GM19023 (cell line): ENCODE measurements at regions not wholly inside any gene's neighbourhood (a gene's known extent, or its start where the extent isn't known, plus 50 kb on each side); places are given as distances from the start of the nearest gene placed in this dataset.

Experiments
- ATAC-seq: cut with Tn5 transposase; IDR thresholded peaks from one replicate; pipeline ENCODE4 v1.9.1; 2021; ENCODE audit warnings: mild to moderate bottlenecking, moderate library complexity; ENCODE audit not compliant: unreplicated experiment

DNA sequence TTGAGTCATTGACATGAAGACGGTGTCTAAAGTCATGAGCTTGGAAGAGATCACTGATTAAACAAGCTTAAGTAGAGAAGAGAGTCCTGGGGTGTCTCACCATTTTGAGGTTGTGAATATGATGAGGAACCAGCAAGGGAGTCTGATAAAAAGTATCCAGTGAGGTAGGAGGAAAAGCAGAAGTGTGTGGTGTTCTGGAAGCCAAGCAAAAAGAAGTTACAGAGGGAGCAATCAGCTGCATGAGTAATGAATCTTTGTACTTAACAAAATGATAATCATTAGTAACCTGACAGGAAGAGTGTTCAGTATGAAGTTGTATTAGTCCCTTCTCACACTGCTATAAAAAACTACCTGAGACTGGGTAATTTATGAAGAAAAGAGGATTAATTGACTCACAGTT is 131.3 kb downstream of the C11orf87 start:
- ATAC-seq: no peak

- ATAC-seq: no peak
Measured at GRCh38 chr11:109554951-109555350, 133.0 kb downstream of the C11orf87 start.

- no peak for ATAC-seq
Measured at GRCh38 chr11:109564241-109564640, 142.3 kb downstream of the C11orf87 start.

DNA sequence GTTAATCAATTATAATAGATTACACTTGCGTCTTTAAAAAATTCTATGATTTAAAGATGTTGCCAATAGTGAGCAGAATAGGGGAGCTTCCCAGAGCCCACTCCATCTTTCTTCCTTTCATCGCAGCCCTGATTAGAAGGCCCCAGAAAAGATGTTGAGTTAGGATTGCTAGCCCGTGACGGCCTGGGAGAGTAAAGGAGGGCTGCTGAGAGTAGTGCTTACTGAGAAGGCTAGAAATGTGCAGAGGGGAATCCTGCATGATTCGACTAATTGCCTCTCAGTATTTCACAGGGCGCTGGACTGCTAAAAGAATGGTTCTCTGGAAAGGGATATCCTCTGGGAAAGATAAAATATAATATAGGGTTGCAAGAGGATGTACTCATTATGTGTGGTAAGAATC is 160.5 kb downstream of the C11orf87 start:
- no peak for ATAC-seq

DNA sequence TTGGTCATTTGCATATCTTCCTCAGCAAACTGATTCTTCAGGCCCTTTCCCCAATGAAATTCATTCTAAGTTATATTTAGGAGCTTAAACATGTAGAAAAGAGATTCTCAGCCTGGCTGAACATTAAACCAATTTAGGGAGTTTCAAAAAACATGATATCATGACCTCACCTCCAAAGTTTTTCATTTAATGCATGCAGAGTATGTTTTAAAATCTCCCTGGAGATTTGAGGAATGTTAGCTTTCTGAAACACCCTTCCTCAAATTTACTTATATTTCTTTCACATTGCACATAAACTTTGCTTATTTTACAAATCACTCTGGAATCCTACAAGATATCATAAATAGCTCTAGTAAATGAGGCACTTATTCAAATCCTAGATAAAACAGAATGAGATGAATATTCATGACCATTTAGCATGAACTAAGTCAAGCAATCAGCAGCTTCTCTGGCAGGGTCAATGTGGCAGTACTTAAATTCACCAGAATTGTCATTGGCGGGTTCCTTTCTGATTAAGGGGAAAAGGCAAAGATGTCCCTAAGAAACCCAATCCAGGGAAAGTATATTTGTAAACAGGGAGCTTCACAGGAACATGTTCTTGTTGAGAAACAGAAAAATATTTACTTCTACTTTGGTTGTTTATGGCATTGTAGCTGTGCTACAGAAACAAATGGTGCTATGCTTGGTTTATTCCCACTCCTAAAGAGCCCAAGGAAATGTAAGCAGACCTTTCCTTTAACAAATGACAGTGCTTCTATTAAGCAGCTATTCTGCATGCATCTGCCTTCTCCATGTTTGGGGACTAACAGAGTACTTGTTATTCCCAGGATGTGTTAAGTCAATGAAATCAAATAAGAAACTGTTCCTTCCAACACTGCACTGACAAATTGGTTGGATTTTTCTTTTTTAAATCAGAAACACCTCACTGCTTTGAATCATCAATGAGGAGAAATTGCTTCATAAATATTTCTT is 162.3 kb downstream of the C11orf87 start:
- ATAC-seq: no peak

DNA sequence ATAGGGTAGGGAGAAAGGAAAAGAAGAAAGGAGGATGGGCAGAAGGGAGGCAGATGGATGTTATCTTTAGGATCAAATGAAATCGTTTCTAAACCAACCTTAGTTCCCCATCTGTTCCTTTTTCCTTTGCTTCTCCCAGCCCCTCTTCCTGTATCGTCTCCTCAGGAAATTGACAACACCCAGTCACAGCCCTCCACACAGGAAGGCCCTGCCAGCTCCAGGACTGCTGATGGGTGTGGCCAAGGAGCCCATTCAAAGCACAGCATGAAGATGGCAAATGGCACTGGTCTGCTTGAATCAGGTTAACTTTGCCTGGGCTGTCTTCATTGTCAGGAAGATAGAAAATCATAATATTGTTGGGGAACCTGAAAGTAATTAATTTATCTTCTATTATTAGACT is 164.8 kb downstream of the C11orf87 start:
- no peak for ATAC-seq

DNA sequence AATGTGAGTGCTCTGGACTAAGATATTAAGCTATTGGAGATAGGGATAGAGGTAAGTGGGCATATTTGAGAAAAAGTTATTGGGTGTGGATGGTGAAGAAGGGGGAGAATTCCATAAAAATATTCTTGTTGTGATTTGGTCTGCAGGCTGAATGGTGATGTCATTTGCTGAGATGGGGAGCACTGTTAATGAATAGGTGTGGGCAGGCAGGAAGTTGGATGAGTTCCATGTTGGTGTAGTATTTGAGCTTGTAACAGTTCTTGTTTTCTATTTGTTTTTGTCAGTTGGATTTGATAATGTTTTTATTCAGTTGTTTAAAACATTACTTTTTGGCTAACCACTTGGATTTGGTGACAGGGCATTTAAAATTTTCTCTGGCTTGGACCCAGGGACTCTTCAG is 168.8 kb downstream of the C11orf87 start:
- ATAC-seq: no peak

GRCh38 chr11:109597336-109597735 is 175.3 kb downstream of the C11orf87 start:
- no peak for ATAC-seq

DNA sequence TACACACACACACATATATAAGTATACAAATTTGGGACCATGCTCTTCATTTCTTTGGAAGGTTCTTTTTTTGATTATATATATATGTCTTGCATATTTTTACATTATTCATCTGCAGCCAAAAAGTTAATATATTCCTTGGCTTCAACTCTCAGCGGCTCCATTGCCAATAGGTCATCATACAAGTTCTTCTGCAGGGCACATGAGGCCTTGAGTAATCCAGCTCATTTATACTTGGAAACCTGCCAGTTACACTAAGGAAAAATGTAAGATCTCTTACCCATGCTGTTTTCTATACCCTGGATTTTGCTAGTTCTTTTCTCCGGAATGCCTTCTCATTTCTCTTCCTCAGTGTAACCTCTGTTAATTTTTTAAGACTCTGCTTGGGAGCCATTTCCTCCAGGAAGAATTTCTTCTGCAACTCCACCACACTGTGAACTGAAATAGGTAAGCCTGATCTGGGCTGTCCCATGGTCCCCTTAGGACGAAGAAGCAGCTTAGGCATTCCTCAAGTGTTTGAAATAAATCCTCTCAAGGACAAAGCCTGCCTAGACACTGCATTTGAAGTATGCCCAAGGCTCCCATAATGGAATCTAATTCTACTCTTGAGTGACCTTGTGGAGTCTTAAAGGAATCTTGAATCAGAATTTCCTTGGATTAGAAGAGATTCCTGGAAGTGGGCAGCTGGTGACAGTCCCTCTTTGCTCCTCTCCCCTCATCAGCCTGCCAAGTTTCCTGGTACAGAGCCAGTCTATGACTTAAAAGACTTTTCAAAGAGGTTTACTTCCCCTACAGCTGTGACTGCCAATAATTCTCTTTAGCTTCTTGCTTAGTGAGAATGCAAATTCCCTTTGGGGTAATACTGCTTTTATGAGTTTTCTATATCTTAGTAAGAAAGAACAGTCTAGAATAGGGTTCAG is 182.8 kb downstream of the C11orf87 start:
- ATAC-seq: no peak

DNA sequence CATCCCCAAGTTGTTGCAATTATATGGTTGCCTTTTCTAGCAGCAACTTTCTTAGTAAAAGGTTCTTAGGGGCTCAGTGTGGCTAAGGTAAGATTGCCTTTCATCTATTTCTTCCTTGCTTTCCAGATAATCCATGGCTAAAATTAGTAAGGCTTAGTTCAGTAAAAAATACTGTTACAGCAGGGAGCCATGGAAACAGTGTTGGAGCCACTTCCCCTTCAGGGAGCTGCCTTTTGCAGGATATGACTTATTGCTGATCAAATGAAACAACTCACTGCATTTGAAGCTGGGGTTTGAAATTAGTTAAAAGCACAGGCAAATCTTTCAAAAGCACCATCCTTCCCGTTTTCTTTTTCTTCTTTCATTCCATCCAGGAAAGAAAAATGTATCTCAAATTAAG is 184.3 kb downstream of the C11orf87 start:
- ATAC-seq: no peak

- ATAC-seq: no peak
Measured at GRCh38 chr11:109609454-109610185, 187.6 kb downstream of the C11orf87 start.

DNA sequence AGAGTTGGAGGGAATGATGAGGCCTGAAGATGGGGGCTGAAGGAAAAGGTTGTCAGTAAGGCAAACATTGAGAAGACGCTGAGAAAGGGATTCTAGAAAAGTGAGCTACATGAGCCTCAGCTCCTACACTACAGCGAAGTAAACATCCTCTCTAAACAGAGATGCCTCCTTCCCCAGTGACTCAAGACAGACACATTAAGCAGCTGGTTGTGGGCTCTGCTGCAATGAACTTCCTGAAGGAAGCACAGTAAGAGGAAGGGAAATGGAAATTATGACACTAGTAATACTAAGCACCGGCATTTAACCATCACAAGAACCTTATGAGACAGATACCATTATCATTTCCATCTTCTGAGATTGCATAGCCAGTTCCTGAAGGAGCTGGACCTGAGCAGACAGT is 190.5 kb downstream of the C11orf87 start:
- ATAC-seq: no peak

GRCh38 chr11:109619498-109619897 is 197.5 kb downstream of the C11orf87 start:
- ATAC-seq: no peak

GRCh38 chr11:109629734-109630133 is 207.7 kb downstream of the C11orf87 start:
- no peak for ATAC-seq

GRCh38 chr11:109641549-109641948 is 219.6 kb downstream of the C11orf87 start:
- no peak for ATAC-seq

DNA sequence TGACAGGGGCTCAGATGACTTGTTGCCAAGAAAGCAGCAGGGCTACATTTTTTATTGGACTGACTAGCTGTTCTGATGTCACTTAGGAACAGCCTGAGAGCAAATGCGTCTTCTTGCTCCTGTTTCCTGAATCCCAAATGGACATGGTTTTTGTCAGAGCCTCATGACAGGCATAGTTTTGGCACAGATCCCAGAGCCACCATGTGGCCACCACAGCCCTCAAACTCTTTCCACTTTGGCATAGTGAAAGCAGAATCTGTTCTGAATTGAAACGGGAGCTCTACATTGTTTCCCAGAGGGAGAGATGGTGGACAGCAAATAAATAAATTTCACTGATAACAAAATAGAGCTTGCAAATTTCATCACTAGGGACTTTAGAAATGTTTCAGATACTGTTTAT is 222.2 kb downstream of the C11orf87 start:
- ATAC-seq: no peak

- ATAC-seq: no peak
Measured at GRCh38 chr11:109648804-109649203, 226.8 kb downstream of the C11orf87 start.

DNA sequence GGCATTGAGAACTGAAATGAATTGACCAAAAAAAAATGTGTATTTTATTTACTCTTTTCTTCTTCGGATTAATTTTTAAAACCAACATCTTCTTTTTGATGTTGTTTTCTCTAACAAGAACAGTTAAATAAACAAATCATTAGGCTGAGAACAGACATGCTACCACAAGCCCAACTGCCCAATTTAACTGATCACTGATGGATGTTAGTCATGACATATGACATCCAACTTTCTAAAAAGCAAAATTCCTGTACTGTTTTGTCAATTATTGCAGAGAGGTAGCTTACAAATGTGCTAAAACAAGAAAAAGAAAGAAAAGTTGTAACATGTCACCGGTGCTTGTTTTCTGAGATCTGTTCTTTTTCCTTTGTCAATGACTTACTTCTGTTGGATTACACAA is 232.1 kb downstream of the C11orf87 start:
- ATAC-seq: no peak

DNA sequence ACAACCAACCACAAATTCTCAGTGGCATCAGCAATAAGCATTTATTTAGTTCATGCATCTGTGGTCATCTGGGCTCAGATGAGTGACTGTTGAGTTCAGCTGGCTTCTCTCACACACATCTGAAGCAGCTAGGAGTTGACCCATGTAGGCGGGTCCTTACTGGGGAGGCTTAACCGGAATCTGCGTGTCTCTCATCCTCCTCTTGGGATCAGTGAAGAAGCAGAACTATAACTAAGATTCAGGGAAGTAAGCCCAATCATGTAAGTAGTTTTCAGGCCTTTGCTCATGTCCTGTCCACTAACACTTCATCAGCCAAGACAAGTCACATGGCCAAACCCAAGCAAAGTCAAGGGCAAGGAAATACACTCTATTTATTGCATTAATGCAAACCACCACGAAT is 236.2 kb downstream of the C11orf87 start:
- no peak for ATAC-seq

GRCh38 chr11:109667719-109668118 is 245.7 kb downstream of the C11orf87 start:
- no peak for ATAC-seq
